ENCODE measurements at regions not wholly inside any gene's neighbourhood (a gene's known extent, or its start where the extent isn't known, plus 50 kb on each side); places are given as distances from the start of the nearest gene placed in this dataset.
A peak's percentile ranks its signal among the peaks of the same experiment; 100 is the strongest.

DNA sequence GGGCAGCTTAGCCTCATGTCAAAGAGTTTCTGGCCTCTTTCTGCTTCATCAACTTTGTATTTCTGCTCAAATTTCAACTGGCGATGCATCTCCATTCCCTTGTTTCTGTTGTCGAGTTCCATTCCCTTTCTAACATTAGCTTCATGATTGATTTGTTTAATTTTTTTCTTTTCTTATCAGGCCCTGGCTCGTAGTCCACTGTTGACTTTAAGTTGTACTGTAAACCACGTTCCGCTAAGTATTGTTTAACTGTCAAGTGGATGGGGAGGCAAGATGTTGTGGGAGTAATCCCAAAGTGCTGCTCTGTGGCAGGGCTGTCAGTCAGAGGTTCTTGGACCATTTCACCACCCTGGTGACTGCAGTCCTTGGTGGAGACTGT is 309.1 kb downstream of the PSAT1 start:
- DNase-seq = no peak

- DNase-seq = no peak
These were observed 310.9 kb downstream of the PSAT1 start for GRCh38 chr9:78607853-78608252.

GRCh38 chr9:78609450-78609849 is 312.5 kb downstream of the PSAT1 start:
- DNase-seq = peak; percentile 33

DNA sequence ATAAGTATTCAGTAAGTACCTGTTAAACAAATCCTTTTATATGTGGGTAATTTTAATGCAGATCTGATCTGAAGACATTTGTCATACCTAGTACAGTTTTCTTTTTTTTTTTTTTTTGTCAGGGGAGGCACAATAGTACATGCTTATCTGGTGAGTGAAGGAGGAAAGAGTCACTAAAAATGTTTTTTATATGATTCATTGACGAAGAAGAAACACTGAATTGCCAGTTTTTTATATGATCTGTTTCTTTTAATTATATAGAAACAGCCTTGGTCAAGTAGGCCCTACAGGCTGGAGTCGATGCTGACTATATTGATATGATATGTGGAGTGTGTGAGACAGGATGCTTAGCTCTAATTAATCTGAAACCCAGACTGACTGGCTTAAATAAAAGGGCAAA is 315.2 kb downstream of the PSAT1 start:
- no peak for DNase-seq

DNA sequence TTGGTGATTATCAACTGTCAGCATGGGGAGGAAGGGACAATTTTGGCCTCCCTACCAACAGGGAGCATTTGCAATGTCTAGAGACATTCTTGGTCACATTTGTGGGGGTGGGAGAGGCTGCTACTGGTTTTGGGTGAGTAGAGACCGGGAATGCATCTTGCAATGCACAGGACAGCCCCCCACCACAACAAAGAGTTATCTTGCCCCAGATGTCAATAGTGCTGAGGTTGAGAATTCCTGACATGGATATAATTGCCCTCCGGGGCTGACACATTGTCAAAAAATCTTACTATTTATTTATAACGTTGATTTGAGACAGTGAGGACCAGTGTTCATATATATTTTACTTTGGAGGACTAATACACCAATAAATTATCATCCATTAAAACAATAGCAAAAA is 316.1 kb downstream of the PSAT1 start:
- no peak for DNase-seq

DNA sequence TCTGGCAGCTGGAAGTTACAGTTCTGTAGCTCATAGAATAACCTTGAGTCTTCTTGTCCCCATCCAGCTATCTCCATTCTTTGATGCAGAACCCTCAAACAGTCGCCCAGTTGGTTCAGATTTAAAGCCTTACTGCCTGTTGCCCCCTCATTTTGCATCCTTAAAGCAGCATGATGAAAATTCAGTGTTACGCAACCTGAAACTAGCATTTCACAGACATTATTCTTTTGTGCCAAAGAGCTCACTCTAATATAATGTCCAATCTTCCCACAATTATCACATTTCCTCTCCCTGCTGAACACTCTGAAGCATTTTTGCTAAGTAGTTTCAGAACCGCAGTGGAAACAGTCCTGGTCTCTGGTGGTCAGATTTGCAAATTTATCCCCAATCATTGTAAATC is 318.0 kb downstream of the PSAT1 start:
- no peak for DNase-seq

DNA sequence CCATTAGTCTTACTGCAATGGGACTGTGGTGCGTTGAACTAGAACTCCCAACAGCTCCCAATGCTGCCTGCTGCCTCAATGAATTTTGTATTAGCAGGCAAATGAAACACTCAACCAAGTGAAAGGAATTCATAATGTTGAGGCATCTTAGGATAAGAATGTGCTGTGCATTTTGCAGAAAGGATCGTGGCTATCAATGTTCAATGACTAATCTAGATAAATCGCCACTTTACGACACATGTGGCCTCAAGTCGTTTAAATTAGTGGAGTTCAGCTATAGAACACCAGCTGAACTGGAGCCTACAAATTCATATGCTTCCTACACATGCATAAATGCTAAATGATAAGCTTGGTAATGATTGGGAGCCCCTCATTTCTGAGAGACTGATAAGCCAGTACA is 318.4 kb downstream of the PSAT1 start:
- DNase-seq = no peak

GRCh38 chr9:78618735-78619134 is 321.8 kb downstream of the PSAT1 start:
- no peak for DNase-seq

DNA sequence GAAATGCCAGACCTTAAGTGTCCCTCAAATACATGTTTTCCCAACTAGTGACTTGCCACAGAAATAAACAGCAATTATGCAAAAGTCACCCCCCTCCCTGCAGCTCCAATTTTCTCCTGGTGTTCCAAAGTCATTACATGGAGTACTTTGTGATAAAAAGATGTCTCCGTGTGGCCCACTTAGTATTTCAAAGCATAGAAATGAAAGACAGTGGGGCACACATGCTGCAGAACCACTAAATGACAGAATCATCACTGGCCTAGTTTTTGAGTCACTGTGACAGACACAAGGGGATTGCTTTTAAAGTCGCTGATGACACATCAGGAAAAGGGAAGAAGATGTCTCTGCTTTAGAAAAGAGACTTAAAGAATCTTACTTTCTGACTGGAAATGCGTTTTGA is 323.4 kb downstream of the PSAT1 start:
- DNase-seq = no peak

DNA sequence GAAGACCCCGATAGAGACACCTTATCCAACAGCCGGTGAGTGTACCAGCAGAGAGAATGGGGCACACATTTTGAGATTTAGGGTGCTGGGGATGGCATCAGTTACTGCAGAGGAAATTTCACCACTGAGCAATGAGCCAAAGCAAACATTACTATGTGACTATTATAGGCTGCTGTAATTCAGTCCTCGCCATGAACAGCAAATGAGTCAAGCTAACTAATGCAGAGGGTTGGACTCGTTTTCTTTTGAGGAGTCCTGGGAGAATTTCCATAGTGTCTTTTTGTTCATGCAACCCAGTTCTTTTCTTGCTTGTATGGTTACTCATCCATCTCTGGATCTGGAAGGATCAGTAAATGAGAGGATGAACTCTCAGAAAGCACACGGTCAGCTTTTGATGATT is 323.8 kb downstream of the PSAT1 start:
- no peak for DNase-seq

DNA sequence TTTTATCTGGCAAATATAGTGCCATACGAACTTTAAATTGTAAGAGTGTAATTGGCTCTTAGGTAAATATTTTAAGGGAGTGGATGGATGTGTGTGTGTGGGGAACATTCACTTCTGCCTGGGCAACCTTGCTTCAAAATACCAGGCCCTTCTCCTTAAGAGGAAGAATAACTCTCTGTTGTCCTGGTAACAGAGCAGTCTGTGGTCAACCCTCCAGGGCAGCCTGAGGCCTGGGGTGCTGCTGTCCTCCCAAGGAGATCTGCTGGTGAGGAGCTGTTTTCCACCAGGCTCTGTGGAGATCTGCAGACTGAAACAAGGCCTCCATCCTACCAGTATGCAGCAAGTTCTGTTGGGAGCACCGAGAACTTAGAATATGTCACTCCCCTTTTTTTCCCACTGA is 325.2 kb downstream of the PSAT1 start:
- DNase-seq = no peak

- no peak for DNase-seq
These were observed 330.0 kb downstream of the PSAT1 start for GRCh38 chr9:78626971-78627370.

GRCh38 chr9:78630966-78631365 is 334.0 kb downstream of the PSAT1 start:
- no peak for DNase-seq

GRCh38 chr9:78640728-78641127 is 343.8 kb downstream of the PSAT1 start:
- DNase-seq = no peak

GRCh38 chr9:78644359-78644758 is 347.4 kb downstream of the PSAT1 start:
- DNase-seq = no peak

- no peak for DNase-seq
These were observed 357.4 kb downstream of the PSAT1 start for GRCh38 chr9:78654324-78654723.

DNA sequence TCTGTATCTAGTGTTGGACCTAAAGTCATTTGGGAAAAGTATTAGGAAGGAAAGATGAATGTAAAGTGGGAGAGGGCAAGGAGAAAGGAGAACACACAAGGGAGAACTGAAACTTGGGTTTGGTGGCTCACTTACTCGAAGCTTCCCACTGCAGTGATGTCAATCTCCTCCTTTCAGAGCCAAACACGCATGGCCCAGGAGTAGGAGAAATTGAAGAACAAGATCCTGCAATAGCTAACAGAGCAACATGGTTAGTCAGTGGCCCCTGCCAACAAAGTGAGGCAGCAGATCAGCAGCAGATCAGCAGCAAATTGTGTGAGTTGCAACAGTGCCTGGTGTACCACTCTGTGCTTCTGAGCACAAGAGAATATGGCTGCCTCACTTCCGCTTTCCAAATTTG is 366.4 kb downstream of the PSAT1 start:
- no peak for DNase-seq

- DNase-seq = no peak
These were observed 367.4 kb downstream of the PSAT1 start for GRCh38 chr9:78664370-78664769.

DNA sequence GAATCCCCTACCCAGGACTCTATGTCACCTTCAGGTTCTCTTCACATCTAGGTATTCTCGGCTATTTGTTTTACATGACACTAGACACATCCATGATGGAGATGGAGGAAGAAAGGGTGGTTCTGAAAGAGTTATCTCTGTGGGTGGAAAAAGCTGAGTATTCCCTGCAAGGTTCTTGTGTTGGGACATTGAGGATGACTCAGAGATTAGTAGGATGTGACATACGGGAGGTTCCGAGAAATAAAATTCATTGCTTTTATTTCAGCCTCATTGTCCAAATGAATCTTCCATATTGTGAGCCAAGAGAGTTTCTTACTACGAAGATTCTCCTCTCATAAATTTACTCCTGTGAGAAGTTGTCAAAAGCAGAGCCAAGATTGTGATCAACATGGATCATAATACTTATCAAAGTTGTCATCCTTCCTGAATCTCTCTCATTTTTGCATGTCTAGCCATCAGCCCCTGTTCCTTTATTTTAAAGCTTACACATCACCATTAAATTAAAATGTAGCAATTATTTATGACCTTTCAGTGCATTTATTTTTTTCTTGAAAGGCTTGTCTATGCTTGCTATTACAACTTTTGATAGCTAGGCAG is 370.0 kb downstream of the PSAT1 start:
- DNase-seq = no peak

- DNase-seq = no peak
These were observed 371.4 kb downstream of the PSAT1 start for GRCh38 chr9:78668148-78668832.

- DNase-seq = no peak
These were observed 372.7 kb downstream of the PSAT1 start for GRCh38 chr9:78669591-78669990.

DNA sequence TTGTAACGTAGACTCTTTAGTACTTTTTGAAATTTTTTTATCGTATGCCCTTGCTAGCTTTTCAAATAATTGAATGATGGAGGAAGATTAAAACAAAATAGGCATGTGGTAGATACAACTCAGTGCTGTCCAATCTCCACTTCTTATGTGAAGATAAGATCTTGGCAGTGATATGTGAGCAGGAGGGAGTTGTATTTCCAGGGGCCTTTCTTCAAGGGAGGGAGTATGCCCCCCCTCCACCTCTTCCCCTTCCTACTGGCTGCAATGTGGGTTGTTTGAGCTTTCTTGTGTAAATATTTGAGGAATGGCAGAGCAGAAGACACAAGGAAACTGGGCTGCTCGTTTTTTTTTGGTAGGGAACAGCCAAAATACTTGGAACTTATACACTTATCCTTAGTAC is 374.9 kb downstream of the PSAT1 start:
- no peak for DNase-seq

DNA sequence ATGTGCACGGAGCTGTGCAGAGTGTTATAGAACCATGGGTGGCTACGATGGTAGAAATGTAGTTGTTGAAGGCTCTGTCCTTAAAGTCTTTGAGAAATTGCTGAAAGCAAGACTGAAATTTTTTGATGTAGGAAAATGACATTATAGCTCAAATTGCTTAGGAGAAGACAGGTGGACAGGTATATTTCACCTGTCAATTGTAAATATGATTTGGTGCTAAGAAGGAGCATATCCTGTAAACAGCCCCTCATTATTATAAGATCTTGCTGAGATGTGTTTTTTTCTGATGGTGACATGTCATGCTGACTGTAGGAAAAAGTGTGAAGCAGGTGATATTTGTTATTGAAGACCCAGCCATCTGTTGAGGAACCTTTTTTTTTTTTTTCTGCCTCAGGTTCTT is 377.9 kb downstream of the PSAT1 start:
- no peak for DNase-seq

- DNase-seq = no peak
These were observed 379.1 kb downstream of the PSAT1 start for GRCh38 chr9:78676009-78676408.

DNA sequence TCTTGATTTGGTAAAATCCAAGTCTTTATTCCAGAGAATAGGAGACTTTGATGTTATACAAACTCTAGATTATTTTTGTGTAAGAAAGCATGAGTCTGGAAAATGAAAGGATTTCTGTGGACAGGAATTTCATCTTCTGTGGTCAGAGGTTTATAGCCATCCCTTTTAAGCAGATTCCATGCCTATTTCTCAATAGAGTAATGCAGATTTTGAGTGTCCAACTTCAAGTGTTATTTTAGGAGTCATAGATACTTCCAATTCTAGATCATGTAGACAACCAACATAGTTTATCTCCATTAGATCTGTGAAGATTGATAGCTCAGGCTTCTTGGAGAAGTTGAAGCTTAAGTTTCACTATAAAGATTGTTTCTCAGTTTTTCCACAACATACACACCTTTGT is 379.7 kb downstream of the PSAT1 start:
- DNase-seq = no peak
